Thyroid gland (tissue), 4 donors: ENCODE measurements at regions not wholly inside any gene's neighbourhood (a gene's known extent, or its start where the extent isn't known, plus 50 kb on each side); places are given as distances from the start of the nearest gene placed in this dataset.

ENCODE experiments used
- POLR2A ChIP-seq, 2 donors: fragments of 450-650 bp; IDR thresholded peaks; one replicate each; pipeline ENCODE4 v1.6.1; 2017; ENCODE audit warnings: antibody characterized with exemption in 2 of 2, mild to moderate bottlenecking in 2 of 2, moderate library complexity in 1 of 2
- TF ChIP-seq, protein P1 (sequence below), 6 experiments: fragments of 200-600 bp in 3 of 6; fragments of 450-650 bp in 3 of 6; sonication (generic) in 3 of 6; IDR thresholded peaks; one replicate each; pipeline ENCODE4 v1.5.1; 2016 to 2019; ENCODE audit warnings: antibody characterized with exemption in 6 of 6, mild to moderate bottlenecking in 2 of 6, inconsistent platforms in 1 of 6, moderate library complexity in 1 of 6

DNA sequence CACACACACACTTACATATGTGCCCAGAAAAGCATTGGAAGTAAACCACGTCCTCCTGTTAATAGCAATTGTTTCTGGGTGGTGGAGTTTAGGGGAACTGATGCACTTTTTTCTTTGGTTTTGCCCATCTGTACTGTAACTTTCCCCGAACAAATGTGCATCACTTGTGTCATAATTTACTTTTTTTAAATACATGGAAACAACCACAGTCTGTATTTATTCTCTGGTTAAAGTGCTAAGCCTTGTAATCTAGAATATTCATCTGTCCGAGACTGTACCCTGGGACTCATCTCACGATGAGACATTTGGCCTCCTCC is 61.5 kb upstream of the CD93 start:
- TF ChIP-seq, protein P1, sequence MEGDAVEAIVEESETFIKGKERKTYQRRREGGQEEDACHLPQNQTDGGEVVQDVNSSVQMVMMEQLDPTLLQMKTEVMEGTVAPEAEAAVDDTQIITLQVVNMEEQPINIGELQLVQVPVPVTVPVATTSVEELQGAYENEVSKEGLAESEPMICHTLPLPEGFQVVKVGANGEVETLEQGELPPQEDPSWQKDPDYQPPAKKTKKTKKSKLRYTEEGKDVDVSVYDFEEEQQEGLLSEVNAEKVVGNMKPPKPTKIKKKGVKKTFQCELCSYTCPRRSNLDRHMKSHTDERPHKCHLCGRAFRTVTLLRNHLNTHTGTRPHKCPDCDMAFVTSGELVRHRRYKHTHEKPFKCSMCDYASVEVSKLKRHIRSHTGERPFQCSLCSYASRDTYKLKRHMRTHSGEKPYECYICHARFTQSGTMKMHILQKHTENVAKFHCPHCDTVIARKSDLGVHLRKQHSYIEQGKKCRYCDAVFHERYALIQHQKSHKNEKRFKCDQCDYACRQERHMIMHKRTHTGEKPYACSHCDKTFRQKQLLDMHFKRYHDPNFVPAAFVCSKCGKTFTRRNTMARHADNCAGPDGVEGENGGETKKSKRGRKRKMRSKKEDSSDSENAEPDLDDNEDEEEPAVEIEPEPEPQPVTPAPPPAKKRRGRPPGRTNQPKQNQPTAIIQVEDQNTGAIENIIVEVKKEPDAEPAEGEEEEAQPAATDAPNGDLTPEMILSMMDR (IDR thresholded peaks at IDR 0.05), result no peak
- TF ChIP-seq POLR2A (IDR thresholded peaks at IDR 0.05), result no peak
